SK-N-SH (cell line): ENCODE measurements at regions not wholly inside any gene's neighbourhood (a gene's known extent, or its start where the extent isn't known, plus 50 kb on each side); places are given as distances from the start of the nearest gene placed in this dataset.
"Not testable (repeated sequence)": the region's sequence is repeated elsewhere in the genome, so short reads cannot be mapped to it uniquely, and the experiment has no call there.

Experiments
- JUND ChIP-seq: IDR thresholded peaks from 2 replicates; pipeline ENCODE4 v1.4.0; 2012
- MXI1 ChIP-seq: IDR thresholded peaks from 2 replicates; pipeline ENCODE4 v1.6.1; 2012; ENCODE audit warnings: mild to moderate bottlenecking, low read depth, low read length, improper control_type of control experiment
- NFIC ChIP-seq: IDR thresholded peaks from 2 replicates; pipeline ENCODE4 v1.4.0; 2012; ENCODE audit warnings: borderline replicate concordance
- NRF1 ChIP-seq: IDR thresholded peaks from 2 replicates; pipeline ENCODE4 v1.6.1; 2012; ENCODE audit warnings: low read depth, mild to moderate bottlenecking, low read length
- POLR2AphosphoS5 ChIP-seq: IDR thresholded peaks from 2 replicates; pipeline ENCODE4 v1.6.1; 2012; ENCODE audit warnings: low read depth, low read length
- RAD21 ChIP-seq: IDR thresholded peaks from 2 replicates; pipeline ENCODE4 v1.6.1; 2012; ENCODE audit warnings: mild to moderate bottlenecking, low read length
- TAF1 ChIP-seq: IDR thresholded peaks from 2 replicates; pipeline ENCODE4 v1.6.1; 2012; ENCODE audit warnings: low read depth, mild to moderate bottlenecking, low read length, moderate library complexity, borderline replicate concordance
- TF ChIP-seq, protein P1 (sequence below): fragments of 200-600 bp; sonication (generic); IDR thresholded peaks from 2 replicates; pipeline ENCODE4 v1.6.1; 2017; ENCODE audit warnings: antibody characterized with exemption, mild to moderate bottlenecking, moderate library complexity
- TF ChIP-seq, protein P2 (sequence below): fragments of 150-350 bp; IDR thresholded peaks from 2 replicates; pipeline ENCODE4 v1.6.1; 2017; ENCODE audit warnings: antibody characterized with exemption, low read length, low read depth, borderline replicate concordance
- TF ChIP-seq, protein P3 (sequence below): IDR thresholded peaks from 2 replicates; pipeline ENCODE4; 2012
- TF ChIP-seq, protein P4 (sequence below): IDR thresholded peaks from 2 replicates; pipeline ENCODE4 v1.4.0; 2012; ENCODE audit warnings: low read depth, borderline replicate concordance
- TF ChIP-seq, protein P5 (sequence below): IDR thresholded peaks from 2 replicates; pipeline ENCODE4 v1.4.0; 2012; ENCODE audit warnings: low read depth

DNA sequence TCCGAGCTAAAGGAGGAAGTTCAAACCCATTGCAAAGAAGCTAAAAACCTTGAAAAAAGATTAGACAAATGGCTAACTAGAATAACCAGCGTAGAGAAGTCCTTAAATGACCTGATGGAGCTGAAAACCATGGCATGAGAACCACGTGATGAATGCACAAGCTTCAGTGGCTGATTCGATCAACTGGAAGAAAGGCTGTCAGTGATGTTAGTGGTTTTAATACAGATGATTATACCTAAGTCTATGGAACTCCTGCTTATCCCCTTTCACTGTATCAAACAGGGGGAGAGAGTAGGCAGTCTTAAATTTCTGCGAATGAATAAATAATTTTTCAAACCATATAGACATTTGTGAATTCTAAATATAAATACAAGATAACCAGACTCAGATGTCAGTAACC, 512.7 kb downstream of the PRKD1 start:
- not testable (repeated sequence) for TF ChIP-seq NFIC, POLR2AphosphoS5, TAF1, RAD21, JUND, MXI1, NRF1
- TF ChIP-seq, protein P1, sequence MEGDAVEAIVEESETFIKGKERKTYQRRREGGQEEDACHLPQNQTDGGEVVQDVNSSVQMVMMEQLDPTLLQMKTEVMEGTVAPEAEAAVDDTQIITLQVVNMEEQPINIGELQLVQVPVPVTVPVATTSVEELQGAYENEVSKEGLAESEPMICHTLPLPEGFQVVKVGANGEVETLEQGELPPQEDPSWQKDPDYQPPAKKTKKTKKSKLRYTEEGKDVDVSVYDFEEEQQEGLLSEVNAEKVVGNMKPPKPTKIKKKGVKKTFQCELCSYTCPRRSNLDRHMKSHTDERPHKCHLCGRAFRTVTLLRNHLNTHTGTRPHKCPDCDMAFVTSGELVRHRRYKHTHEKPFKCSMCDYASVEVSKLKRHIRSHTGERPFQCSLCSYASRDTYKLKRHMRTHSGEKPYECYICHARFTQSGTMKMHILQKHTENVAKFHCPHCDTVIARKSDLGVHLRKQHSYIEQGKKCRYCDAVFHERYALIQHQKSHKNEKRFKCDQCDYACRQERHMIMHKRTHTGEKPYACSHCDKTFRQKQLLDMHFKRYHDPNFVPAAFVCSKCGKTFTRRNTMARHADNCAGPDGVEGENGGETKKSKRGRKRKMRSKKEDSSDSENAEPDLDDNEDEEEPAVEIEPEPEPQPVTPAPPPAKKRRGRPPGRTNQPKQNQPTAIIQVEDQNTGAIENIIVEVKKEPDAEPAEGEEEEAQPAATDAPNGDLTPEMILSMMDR, result not testable (repeated sequence)
- TF ChIP-seq, protein P2, sequence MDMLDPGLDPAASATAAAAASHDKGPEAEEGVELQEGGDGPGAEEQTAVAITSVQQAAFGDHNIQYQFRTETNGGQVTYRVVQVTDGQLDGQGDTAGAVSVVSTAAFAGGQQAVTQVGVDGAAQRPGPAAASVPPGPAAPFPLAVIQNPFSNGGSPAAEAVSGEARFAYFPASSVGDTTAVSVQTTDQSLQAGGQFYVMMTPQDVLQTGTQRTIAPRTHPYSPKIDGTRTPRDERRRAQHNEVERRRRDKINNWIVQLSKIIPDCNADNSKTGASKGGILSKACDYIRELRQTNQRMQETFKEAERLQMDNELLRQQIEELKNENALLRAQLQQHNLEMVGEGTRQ, result not testable (repeated sequence)
- TF ChIP-seq, protein P3, sequence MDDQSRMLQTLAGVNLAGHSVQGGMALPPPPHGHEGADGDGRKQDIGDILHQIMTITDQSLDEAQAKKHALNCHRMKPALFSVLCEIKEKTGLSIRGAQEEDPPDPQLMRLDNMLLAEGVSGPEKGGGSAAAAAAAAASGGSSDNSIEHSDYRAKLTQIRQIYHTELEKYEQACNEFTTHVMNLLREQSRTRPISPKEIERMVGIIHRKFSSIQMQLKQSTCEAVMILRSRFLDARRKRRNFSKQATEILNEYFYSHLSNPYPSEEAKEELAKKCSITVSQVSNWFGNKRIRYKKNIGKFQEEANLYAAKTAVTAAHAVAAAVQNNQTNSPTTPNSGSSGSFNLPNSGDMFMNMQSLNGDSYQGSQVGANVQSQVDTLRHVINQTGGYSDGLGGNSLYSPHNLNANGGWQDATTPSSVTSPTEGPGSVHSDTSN, result not testable (repeated sequence)
- TF ChIP-seq, protein P4, sequence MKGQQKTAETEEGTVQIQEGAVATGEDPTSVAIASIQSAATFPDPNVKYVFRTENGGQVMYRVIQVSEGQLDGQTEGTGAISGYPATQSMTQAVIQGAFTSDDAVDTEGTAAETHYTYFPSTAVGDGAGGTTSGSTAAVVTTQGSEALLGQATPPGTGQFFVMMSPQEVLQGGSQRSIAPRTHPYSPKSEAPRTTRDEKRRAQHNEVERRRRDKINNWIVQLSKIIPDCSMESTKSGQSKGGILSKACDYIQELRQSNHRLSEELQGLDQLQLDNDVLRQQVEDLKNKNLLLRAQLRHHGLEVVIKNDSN, result not testable (repeated sequence)
- TF ChIP-seq, protein P5, sequence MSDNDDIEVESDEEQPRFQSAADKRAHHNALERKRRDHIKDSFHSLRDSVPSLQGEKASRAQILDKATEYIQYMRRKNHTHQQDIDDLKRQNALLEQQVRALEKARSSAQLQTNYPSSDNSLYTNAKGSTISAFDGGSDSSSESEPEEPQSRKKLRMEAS, result not testable (repeated sequence)
